ENCODE measurements at regions not wholly inside any gene's neighbourhood (a gene's known extent, or its start where the extent isn't known, plus 50 kb on each side); places are given as distances from the start of the nearest gene placed in this dataset.

DNA sequence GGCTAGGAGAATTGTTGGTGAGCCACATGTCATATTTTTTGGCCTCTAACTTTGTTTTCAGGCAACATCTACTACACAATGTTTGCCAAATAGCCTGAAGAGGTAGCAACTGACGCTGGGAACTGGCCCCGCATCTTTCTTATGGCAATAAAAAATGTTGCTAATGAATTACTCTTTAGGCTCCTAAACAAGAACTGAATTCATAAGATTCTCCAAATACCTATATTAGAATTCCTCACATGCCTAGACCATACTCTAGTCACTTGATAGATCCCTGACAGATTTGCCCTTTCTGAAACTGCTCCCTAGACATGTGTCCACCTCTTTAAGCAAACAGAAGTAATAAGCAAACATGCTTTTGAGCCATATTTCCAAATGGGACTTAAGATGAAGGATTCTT is 209.0 kb upstream of the ATXN7L3B start:
- H2BK15ac ChIP-seq (ENCODE audit: low read length): no peak overlapping the region
- CTCF ChIA-PET (ENCODE audit: partially characterized antibody): interaction anchor here (1.4 to 1.8 kb wide), 3 partner anchors 11 to 216 kb away, joined by 3 to 8 read pairs (median 5); no protein-coding TSS in a partner anchor
- H3K56ac ChIP-seq (replicated peaks; ENCODE audit: insufficient read length, low read depth, low read length): no peak overlapping the region
- H2AK5ac ChIP-seq (ENCODE audit: low read depth, low read length): no peak overlapping the region
- H3K27me3 ChIP-seq (replicated peaks in 1 of 4; ENCODE audit: control insufficient read depth in 3 of 4, extremely low read depth in 1 of 4, insufficient read depth in 3 of 4, low read length in 3 of 4): no peaks in the 10 kb centered on the region
- no peak overlapping the region for H3K18ac ChIP-seq (ENCODE audit: extremely low read depth, low read length)
- no peaks in the 10 kb centered on the region for H3K23me2 ChIP-seq (ENCODE audit: low read depth, low read length)
- no peak overlapping the region for H3K9ac ChIP-seq (replicated peaks in 1 of 4; ENCODE audit: extremely low read depth in 1 of 4, low read depth in 3 of 4, low read length in 3 of 4)
- H3K79me2 ChIP-seq (ENCODE audit: control insufficient read depth in 1 of 2, insufficient read depth in 2 of 2, low read length in 2 of 2): no peaks in the 10 kb centered on the region
- H3K4me2 ChIP-seq (ENCODE audit: insufficient read depth in 1 of 2, low read depth in 2 of 2, low read length in 2 of 2): no peak overlapping the region
- H3K4me3 ChIP-seq (ENCODE audit: extremely low read depth in 1 of 4, insufficient read depth in 2 of 4, low read depth in 3 of 4, low read length in 4 of 4): no peak overlapping the region
- no peaks in the 10 kb centered on the region for H4K20me1 ChIP-seq (replicated peaks in 1 of 2; ENCODE audit: control insufficient read depth in 1 of 2, insufficient read depth in 2 of 2, low read length in 2 of 2)
- H4K8ac ChIP-seq (ENCODE audit: extremely low read depth, insufficient read depth, low read length): no peak overlapping the region
- no peak for TF ChIP-seq CHD1 (IDR thresholded peaks at IDR 0.05; ENCODE audit: low read depth, low read length)
- no peak for TF ChIP-seq EZH2 (IDR thresholded peaks at IDR 0.05; ENCODE audit: low read depth, low read length, severe bottlenecking)
- no peak for TF ChIP-seq EGR1 (IDR thresholded peaks at IDR 0.05; ENCODE audit: borderline replicate concordance, low read depth, low read length)
- TF ChIP-seq SP1 (IDR thresholded peaks at IDR 0.05; ENCODE audit: low read depth, low read length): no peak
- TF ChIP-seq, protein P1, sequence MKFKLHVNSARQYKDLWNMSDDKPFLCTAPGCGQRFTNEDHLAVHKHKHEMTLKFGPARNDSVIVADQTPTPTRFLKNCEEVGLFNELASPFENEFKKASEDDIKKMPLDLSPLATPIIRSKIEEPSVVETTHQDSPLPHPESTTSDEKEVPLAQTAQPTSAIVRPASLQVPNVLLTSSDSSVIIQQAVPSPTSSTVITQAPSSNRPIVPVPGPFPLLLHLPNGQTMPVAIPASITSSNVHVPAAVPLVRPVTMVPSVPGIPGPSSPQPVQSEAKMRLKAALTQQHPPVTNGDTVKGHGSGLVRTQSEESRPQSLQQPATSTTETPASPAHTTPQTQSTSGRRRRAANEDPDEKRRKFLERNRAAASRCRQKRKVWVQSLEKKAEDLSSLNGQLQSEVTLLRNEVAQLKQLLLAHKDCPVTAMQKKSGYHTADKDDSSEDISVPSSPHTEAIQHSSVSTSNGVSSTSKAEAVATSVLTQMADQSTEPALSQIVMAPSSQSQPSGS (IDR thresholded peaks at IDR 0.05; ENCODE audit: low read length): no peak
- H2BK20ac ChIP-seq (ENCODE audit: low read length): no peak overlapping the region
- H2BK5ac ChIP-seq (ENCODE audit: low read depth, low read length): no peak overlapping the region
- no peak overlapping the region for H3K14ac ChIP-seq (ENCODE audit: insufficient read length)
- no peak overlapping the region for H3K4ac ChIP-seq (replicated peaks; ENCODE audit: insufficient read length, low read depth, low read length)
- WGBS, 2 experiments (ENCODE audit: extremely low coverage in 1 of 2, insufficient coverage in 1 of 2, insufficient read length in 1 of 2, insufficient replicate concordance in 2 of 2, low coverage in 1 of 2, low lambda C conversion rate in 2 of 2, missing lambda C conversion rate in 1 of 2): 82% methylated on average over 2 of the region's 2 CpGs; no CpG with 5 or more reads in 1 of the 2 experiments
- H3K79me1 ChIP-seq (ENCODE audit: low read depth, low read length): no peaks in the 10 kb centered on the region
- H3K4me1 ChIP-seq (replicated peaks in 1 of 4; ENCODE audit: control insufficient read depth in 3 of 4, insufficient read depth in 4 of 4, low read length in 3 of 4): peaks cover 0 to 3% (median 0%) of the 10 kb centered on the region in 4 experiments; a peak in 1 of 7 replicates
- H3K36me3 ChIP-seq (ENCODE audit: control insufficient read depth in 2 of 4, insufficient read depth in 4 of 4, low read length in 3 of 4): no peaks in the 10 kb centered on the region
- H2AFZ ChIP-seq (ENCODE audit: low read length): no peak overlapping the region
- H3K23ac ChIP-seq (ENCODE audit: insufficient read length): no peak overlapping the region
- H4K5ac ChIP-seq (ENCODE audit: insufficient read length, low read depth, low read length): no peak overlapping the region
- H2BK120ac ChIP-seq (replicated peaks; ENCODE audit: low read depth, low read length): no peak overlapping the region
- H2BK12ac ChIP-seq (ENCODE audit: low read depth, low read length): no peak overlapping the region
- H3K27ac ChIP-seq (ENCODE audit: low read depth, low read length): no peak overlapping the region
- H3K9me3 ChIP-seq (ENCODE audit: insufficient read depth in 2 of 2, low read depth in 1 of 2, low read length in 1 of 2): no peaks in the 10 kb centered on the region
- H4K91ac ChIP-seq (replicated peaks; ENCODE audit: insufficient read length, low read length): no peak overlapping the region
- FAIRE-seq (no peak), DNase-seq (ENCODE audit: low read depth in 1 of 2, low spot score in 2 of 2) (no peak)
- POLR2A ChIA-PET (ENCODE audit: partially characterized antibody): no interaction called here

Measured in H1 (cell line).